Fibroblast of pulmonary artery (primary cell): ENCODE measurements at regions not wholly inside any gene's neighbourhood (a gene's known extent, or its start where the extent isn't known, plus 50 kb on each side); places are given as distances from the start of the nearest gene placed in this dataset.

Source experiments
- DNase-seq: peaks from one replicate; pipeline ENCODE4 v3.0.0-alpha.2; 2010; ENCODE audit warnings: low read depth
- H3K4me3 ChIP-seq: replicated peaks from 2 replicates; pipeline ENCODE4 v1.5.1; 2011; ENCODE audit warnings: low read depth, mild to moderate bottlenecking, control low read depth, low read length, moderate library complexity
- TF ChIP-seq, protein P1 (sequence below): IDR thresholded peaks from 2 replicates; pipeline ENCODE4 v1.5.1; 2011; ENCODE audit warnings: mild to moderate bottlenecking, control low read depth, low read length, inconsistent platforms; ENCODE audit errors: missing control alignments

DNA sequence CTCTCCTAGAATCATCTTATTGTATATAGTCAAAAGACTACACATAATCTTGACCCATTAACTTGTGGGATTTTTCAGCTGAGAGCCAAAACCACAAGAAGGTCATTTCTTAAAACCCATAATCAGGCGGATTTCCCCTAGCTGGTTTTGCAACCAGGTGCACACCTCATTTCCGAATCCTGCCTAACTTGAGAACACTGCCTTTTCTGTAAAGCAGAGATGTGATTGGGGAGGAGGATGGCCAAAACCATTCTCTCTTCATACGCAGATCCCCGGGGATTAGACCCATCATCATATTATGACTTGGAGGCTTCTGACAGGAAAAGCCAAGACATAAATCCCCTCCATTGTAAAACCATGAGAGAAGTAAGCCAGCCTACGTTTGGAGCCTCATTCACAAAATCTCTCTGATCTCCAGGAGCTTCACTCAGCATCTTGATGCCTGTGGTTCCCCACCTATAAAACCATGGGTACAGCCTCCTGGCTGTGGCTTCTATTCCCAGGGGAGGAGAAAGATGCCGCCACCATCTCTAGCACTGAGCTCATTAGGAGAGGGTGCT lies 191.3 kb downstream of the KIF18A start:
- DNase-seq: no peak
- TF ChIP-seq, protein P1, sequence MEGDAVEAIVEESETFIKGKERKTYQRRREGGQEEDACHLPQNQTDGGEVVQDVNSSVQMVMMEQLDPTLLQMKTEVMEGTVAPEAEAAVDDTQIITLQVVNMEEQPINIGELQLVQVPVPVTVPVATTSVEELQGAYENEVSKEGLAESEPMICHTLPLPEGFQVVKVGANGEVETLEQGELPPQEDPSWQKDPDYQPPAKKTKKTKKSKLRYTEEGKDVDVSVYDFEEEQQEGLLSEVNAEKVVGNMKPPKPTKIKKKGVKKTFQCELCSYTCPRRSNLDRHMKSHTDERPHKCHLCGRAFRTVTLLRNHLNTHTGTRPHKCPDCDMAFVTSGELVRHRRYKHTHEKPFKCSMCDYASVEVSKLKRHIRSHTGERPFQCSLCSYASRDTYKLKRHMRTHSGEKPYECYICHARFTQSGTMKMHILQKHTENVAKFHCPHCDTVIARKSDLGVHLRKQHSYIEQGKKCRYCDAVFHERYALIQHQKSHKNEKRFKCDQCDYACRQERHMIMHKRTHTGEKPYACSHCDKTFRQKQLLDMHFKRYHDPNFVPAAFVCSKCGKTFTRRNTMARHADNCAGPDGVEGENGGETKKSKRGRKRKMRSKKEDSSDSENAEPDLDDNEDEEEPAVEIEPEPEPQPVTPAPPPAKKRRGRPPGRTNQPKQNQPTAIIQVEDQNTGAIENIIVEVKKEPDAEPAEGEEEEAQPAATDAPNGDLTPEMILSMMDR: no peak
- H3K4me3 ChIP-seq: no peak overlapping the region

DNA sequence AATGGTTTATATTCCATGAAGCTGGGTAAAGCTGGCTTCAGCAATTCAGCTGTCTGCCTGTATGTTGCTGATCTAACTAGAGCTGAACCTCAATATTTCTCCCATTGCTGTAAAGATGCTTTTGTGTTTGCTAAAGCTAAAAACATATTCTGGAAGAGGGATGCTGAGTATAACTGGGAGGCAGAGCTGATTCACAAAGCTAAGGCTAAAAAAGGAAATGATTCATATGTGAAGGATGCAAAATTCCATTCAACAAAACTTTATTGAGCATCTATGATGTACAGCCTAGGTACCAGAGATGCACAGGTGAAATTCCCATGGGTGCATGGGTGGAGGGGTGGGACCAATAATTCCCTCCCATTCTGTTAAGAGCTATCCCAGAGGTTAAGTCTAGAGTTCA lies 193.9 kb downstream of the KIF18A start:
- no peak overlapping the region for H3K4me3 ChIP-seq
- DNase-seq: no peak
- TF ChIP-seq, protein P1: no peak

DNA sequence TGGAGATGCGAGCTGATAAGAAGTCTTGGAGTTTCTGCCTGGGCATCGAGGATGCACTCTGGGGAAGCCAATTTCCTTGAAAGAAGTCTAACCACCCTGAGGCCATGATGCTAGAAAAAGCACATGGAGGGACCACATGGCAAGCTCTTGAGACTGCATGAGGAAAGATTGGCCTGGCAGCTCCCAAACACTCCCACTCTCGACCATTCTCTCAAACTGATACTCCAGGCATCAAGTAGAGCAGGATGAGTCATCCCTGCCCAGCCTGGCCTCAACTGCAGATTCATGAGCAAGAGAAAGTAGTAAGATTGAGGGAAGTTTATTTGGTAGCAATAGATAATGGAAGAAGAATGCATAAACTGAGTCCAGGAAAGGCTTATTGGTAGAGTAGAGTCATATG lies 194.3 kb downstream of the KIF18A start:
- peak; percentile 57 for DNase-seq
- TF ChIP-seq, protein P1: no peak
- H3K4me3 ChIP-seq: no peak overlapping the region

DNA sequence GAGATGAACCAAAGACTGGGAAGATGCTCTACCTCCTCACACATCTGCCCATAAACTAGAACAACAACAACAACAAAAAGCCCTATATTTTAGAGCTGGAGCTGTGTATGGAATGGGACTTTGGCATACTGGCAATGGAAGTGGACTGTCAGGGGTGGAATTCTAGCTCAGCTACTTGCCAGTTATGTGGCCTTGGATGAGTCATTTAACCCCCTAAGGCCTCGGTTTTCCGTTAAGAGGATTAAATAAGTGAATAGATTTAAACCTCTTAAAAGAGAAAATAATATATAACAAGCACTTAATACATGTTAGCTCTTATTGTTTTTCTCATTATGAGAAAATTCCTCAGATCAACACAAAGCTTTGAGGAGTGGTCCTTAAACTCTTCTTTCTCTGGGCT lies 195.0 kb downstream of the KIF18A start:
- H3K4me3 ChIP-seq: no peak overlapping the region
- DNase-seq: no peak
- TF ChIP-seq, protein P1: no peak

DNA sequence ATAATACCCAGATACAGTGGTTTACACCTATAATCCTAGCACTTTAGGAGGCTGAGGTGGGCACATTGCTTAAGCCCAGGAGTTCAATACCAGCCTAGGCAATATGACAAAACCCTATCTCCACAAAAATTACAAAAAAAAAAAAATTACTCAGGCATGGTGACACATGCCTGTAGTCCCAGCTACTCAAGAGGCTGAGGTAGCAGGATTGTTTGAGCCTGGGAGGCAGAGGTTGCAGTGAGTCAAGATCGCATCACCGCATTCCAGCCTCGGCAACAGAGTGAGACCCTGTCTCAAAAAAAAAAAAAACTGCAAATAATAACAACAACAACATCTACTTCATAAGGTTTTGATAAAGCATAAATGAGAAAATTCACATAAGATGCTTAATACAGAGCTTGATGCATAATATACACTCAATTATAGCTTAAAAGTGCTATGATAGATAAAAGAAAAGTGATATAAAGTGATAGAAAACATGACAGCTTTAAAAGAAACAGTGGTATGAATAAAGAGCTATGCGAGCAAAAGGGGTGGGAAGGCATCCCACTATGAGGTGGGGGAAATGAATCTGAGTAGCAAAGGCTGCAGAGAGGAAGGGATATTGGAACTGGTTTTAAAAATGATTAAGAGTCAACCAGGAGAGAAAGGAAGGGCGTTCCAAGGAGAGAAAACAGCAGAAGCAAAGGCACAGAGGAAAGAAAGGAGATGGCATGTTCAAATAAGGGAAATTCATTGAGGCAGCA lies 197.6 kb downstream of the KIF18A start:
- DNase-seq: peak; percentile 35

DNA sequence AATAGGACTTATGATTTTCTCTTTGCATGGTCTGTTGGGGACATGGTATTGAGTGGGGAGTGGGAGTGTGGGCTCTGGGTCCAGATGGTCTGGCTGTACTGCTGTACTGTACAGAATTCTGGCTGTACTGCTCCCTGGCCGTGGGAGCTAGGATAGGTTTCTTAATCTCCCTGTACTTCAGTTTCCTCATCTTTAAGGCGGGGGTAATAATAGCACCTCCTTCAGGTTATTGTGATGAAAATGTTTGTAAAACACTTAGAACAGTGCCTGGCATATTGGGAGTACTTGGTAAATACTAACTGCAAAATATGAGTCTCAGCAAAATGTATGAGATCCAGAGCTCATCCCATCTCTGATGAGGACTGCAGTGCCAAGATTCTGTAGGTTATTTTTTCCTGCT lies 198.6 kb downstream of the KIF18A start:
- no peak for DNase-seq
- no peak overlapping the region for H3K4me3 ChIP-seq
- TF ChIP-seq, protein P1: no peak

More for the DNA sequence above, 197.6 kb downstream of the KIF18A start:
- no peak overlapping the region for H3K4me3 ChIP-seq
- TF ChIP-seq, protein P1: no peak

DNA sequence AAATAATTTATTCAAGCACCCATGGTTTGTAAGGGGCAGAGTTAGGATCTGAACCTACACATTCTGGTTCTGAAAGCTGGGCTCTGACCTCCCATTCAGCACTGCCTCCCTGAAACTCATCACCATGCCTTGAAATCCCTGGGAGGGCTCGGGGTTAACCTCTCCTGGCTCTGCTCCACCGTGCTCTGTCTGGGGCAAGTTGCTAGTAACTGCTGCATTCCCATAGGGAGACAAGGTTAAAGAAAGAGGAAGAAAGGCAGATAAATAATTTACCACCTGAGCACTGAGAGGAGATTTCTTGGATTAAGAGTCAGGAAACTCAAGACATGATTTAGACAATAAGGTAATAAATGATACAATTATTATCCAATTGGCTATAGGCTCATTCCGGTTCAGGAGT lies 199.3 kb downstream of the KIF18A start:
- TF ChIP-seq, protein P1: no peak
- DNase-seq: no peak
- H3K4me3 ChIP-seq: no peak overlapping the region
